GM12874 (cell line): ENCODE measurements at regions not wholly inside any gene's neighbourhood (a gene's known extent, or its start where the extent isn't known, plus 50 kb on each side); places are given as distances from the start of the nearest gene placed in this dataset.

Experiments
- CTCF ChIP-seq: IDR thresholded peaks from 2 replicates; pipeline ENCODE4 v1.5.1; 2011; ENCODE audit warnings: low read depth, mild to moderate bottlenecking, control low read depth, low read length, moderate library complexity; ENCODE audit not compliant: insufficient read depth

- TF ChIP-seq CTCF, result no peak
Observed at GRCh38 chr10:10817609-10818008, 200.1 kb upstream of the CELF2 start.

- TF ChIP-seq CTCF, result no peak
Observed at GRCh38 chr10:10818082-10818481, 199.6 kb upstream of the CELF2 start.

GRCh38 chr10:10819206-10819856, 198.3 kb upstream of the CELF2 start:
- TF ChIP-seq CTCF, result no peak

GRCh38 chr10:10821926-10822325, 195.7 kb upstream of the CELF2 start:
- no peak for TF ChIP-seq CTCF

GRCh38 chr10:10824591-10825148, 193.0 kb upstream of the CELF2 start:
- no peak for TF ChIP-seq CTCF

- TF ChIP-seq CTCF, result no peak
Observed at GRCh38 chr10:10826125-10826524, 191.5 kb upstream of the CELF2 start.

GRCh38 chr10:10828623-10829022, 189.0 kb upstream of the CELF2 start:
- TF ChIP-seq CTCF, result no peak

- no peak for TF ChIP-seq CTCF
Observed at GRCh38 chr10:10829576-10829975, 188.1 kb upstream of the CELF2 start.
